Prostate gland (tissue), 2 donors: ENCODE measurements at regions not wholly inside any gene's neighbourhood (a gene's known extent, or its start where the extent isn't known, plus 50 kb on each side); places are given as distances from the start of the nearest gene placed in this dataset.

Experiments used
- CTCF ChIP-seq, 4 experiments: fragments of 200-600 bp in 2 of 4; fragments of 450-650 bp in 2 of 4; sonication (generic) in 2 of 4; IDR thresholded peaks; 1 replicate in 3 of 4; 2 replicates in 1 of 4; pipeline ENCODE4 v1.5.1; 2016 to 2019; ENCODE audit warnings: antibody characterized with exemption in 4 of 4, mild to moderate bottlenecking in 2 of 4, moderate library complexity in 2 of 4
- POLR2A ChIP-seq: fragments of 450-650 bp; IDR thresholded peaks from one replicate; pipeline ENCODE4 v1.6.1; 2016; ENCODE audit warnings: antibody characterized with exemption, mild to moderate bottlenecking

DNA sequence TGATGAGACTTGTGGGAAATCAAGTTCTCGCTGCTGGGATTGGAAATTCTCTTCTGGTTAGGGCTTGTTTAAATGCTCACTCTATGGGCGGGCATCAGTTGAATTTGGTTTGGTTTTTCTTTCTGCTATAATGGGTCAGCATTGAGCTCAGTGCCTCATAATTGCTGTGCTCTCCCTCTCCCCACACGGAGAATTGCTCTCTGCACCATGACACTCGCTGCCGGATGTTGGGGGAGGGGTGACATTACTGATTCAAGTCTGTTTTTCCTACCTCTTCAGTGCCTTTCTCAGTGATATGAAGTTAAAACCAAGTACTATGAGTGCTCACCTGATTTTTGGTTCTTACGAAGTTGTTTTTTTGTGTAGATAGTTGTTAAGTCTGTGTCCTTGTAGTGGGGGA lies 599.6 kb downstream of the EPM2A start:
- TF ChIP-seq POLR2A (no peak), CTCF (IDR thresholded peaks at IDR 0.05) (no peak)
